NK-92 treated with Interleukin-12 subunit alpha and Interleukin-12 subunit beta, amount 100 ng/mL, for 24 hours (cell line): ENCODE measurements at regions not wholly inside any gene's neighbourhood (a gene's known extent, or its start where the extent isn't known, plus 50 kb on each side); places are given as distances from the start of the nearest gene placed in this dataset.

ENCODE experiments used
- DNase-seq: peaks from one replicate; lab custom pipeline; 2025; lab: John Stamatoyannopoulos, UW

DNA sequence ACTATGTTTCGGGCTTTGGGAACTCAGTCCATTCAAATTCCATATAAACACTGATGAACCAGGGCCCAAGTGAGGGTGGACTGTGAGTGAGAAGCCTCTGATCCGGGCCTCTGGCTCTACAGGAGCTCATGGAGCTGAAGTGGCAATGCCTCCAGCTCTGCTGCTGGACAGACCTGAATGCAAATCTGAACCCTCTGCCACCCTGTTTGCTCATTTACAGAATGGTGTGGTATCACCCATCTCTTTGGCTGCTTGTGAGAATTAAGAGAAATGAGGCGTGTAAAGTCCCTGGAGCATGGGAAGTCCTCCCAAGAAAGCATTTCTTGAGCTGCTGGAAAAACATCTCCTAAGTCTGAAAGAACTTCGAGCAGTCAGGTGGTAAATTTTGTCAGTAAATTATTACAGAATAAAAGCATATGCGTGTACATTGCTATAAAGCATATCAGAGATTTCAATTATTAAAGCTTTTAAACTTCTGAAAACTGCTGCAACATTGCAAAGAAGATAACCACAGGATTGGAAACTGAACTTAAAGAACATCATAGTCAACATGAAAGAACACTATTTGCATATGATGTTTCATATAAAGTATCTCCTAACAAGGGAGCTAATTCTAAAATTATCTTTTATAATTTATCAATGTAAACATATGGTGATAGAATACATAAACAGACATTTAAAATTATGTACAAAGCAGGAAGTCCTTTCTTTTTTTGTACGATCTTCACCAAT, 369.0 kb downstream of the UQCRFS1 start:
- DNase-seq, result no peak

DNA sequence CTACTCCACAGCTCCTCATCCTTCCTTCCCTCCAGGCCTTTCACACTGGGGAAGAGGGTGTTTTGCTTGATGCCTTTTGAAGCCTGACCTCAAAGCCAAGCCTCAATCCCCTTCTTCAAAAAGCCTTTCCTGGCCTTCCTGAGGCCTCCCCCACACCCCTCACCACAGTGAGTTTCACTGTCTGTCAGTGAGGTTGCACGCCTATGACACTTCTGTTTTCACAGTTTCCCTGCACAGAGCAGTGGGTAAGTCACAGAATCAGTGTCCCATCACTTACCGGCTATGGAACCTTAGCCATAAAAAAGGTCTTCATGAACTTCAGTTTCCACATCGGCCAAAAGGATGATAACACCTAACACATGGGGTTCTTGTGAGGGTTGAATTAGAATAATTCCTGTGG, 371.4 kb downstream of the UQCRFS1 start:
- DNase-seq, result no peak

DNA sequence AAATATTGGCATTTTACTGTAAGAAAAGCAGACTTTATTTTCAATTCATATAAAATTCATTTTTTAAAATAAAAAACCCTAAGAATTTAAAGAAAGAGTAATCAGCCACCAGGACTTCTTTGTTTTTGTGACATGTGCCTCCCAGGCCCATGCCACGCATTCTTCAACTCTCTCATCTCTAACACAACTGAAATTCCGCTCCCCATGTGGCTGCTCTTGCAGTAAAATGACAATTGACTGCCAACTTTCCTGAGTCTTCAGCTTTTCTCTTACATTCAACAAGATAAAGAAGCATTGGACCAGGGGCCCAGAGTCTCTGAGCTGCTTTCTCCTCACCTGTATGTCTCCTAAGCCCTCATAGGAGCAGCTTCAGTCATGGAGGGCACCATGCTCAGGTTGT, 372.1 kb downstream of the UQCRFS1 start:
- DNase-seq, result no peak

DNA sequence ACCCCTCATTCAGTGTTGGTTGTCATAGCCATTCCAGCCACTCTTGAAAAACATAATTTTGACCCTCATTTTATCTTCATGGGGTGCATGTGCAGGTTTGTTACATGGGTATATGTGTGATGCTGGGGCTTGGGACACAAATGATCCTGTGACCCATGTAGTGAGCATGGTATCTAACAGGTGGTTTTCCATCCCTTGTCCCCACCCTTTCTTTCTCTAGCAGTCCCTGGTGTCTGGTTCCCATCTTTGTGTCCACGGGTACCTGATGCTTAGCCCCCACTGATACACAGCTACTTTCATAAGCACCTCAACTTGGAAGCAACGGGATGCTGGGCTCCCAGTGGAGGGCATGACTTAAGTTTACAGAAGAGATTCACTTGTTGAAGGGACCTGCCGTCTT, 373.5 kb downstream of the UQCRFS1 start:
- DNase-seq, result no peak

DNA sequence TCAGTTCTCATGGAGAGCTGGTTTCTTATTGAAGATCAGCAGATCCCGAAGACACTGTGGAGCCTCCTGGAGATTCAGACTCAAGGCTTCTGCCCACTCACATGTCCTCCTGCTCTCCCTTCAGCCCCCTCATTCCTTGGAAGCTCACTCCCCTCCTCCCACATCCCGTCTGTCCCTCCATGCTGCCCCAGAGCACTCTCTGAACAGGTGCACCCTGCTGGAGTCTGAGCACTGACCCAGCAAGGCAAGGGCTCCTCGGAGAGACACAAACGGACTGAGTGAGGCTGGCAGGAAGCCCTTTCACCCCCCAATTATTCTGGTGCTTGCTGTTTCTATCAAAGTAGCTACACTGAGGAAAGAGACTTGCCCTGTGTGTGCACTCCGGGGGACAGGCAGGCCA, 374.0 kb downstream of the UQCRFS1 start:
- no peak for DNase-seq

DNA sequence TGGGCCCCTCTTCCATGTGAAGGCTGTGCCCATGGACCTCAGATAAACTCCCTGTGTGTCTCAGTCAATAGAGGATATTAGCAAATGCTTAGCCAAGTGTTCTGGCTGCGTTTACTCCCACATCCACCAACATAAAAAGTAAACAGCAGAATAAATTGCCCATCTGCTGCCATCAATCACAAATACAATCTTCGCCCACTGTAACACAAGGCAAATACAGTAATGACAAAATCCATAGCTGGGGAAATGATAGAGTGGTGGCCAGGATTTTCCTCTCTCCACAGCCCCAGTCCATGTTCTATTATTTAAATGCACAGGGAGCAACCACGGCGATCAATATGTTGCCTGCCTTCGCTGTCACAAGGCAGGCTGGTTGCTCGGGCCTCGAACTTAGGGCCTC, 376.5 kb downstream of the UQCRFS1 start:
- no peak for DNase-seq

DNA sequence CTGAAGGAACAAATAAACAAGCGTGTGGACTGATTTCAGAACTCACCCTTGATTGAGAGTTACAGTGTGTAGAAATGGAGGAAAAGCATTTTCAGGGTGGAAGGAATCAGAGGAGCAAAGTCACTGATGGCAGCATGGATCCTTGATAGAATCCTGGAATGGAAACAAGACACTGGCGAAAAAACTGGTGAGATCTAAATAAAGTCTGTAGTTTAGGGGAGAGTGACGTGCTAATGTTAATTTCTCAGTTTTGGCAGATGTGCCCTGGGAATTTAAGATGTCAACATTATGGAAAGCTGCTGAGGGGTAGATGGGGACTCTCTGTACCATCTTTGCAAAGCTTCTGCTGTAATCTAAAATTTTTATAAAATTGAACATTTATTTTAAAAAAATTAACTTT, 378.0 kb downstream of the UQCRFS1 start:
- no peak for DNase-seq

DNA sequence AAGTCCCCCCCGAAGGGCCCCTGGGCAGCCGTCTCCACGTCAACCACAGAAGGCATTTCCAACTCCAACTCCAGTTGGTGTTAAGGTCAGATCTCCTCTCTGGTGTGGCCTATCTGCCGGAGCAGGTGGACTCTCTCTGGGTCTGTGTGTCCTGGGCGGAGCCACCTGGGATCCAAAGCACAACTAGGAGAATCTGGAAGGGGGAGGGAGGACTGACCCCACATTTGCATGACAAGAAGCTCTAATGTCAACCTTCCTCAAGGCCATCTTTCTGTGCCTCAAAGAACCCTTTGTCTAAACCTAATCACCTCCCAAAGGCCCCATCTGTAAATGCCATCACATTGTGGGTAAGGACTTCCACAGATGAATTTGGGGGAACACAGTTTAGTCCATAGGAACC, 381.5 kb downstream of the UQCRFS1 start:
- DNase-seq, result no peak

DNA sequence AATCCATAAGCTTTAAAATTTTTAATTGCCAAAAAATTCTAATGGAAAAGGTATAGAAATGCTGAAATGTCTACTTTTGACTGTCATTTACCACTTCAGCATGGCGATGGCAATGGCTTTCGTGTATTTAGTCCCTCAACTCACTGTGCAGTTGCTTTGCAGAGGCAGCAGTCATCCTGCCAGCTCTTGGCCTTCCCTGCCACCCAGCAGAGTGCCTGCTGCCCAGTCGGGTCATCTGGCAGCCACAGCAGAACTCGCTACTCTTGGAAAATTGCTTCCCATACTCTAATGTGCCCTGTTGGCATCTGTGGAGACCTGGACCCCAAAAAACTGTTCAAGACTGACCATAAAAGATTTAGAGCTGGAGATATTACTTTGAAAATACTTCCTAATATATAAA, 383.2 kb downstream of the UQCRFS1 start:
- DNase-seq, result no peak

DNA sequence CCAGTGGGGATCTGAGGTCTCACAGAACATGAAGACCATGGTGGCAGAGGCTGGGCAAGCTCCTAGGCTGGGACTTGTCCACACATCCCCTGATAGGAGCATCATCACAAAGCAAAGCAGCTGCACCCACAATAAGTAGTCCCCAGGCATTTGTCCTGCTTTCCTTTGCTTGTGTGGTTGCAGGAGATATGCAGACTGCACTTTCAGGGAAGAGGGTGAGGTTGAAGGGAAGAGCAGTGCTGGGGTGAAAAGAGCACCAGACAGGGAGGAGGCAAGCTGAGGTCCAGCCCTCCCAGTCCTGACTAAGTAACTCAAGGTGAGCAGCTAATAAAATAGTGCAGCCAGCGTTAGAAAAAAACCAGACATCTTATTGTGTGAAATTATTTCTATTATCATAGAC, 383.6 kb downstream of the UQCRFS1 start:
- no peak for DNase-seq

DNA sequence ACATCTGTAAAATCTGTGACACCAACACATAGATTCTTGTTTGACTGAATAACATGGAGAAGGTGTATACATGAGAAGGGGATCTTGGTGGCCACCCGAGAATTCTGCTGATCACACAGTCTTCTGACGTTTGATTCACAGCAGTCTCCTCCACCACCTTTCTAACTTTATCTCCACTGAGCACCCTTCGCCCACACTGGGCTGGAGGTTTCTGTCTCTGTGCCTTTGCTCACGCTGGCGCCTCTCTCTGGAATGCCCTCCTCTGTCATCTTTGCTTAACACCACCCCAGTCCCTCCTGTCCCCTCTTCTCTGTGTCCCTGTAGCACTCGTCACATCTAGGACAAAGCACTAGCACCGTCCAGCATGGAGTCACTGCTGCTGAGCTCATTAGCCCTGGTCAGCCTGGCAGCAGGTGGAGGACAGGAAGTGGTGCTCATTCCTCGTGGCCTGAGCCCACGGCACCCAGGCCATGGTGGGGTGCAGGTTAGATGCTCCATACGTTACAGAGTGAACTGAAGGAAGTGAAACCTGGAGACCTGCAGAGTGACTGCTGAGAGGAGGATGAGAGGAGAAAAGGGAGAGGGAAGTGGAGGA, 384.6 kb downstream of the UQCRFS1 start:
- no peak for DNase-seq

DNA sequence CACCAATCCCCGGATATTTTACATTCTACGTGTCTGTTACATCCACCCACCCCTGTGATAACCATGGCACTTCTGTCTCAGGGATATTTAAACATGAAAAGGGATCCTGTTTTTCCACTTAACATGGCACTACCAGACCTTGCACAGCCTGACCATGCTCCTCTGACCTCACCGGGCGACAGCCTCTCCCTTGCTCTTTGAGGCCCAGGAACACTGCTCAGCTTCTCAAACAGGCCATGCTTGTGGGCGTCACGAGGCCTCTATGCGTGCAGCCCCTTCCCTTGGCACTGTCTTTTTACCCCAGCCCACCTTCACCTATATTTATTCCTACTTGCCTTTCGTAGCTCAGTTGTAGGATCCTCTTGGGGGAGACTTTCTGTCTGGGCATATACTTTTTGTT, 385.6 kb downstream of the UQCRFS1 start:
- DNase-seq, result no peak

DNA sequence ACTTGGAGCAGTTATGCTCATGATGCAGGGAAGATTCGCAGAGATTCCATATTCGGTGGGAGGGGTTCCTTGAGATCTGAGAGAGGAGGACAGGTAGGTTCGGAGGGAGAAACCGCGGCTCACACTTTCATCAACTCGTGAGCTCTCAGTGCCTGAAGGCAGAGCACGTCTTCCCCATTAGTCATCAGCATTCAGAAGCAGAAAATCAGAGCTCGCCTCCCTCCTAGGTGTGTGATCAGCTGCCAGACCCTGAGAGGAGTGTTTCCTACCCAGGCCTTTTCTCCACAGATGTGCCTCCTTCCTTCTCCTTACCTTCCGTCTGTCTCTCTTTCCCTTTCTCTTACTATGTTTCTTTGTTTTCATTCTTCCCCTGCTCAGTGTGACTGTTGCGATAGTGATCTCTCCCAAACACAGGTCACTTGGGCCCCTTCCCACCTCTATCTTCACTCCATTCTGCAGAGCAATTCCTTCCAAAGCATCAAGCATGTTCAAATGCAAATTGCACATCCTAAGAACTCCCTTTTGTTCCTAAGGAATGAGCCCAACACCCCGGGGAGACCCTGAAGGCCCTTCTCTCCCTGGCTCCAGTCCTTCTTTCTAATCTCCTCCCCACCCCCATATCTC, 389.5 kb downstream of the UQCRFS1 start:
- DNase-seq, result no peak

DNA sequence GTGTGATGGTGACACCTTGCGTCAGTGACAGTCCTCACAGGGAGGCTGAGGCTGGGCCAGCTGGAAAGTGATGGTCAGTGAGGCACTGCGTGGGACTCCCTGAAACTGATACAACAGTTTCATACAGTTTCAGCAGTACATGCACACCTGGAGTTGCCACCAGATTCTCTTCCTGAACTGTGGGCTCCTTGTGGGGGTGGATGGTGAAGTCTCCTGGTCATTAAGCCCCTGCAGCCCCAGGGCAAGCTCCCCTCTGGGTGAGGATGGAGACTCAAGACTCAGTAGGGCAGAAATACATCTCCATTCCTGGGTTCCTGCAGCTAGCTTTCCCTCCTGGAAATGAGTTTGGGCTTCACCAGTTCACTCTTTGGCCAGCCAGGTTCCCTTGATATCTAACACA, 392.7 kb downstream of the UQCRFS1 start:
- DNase-seq, result no peak

DNA sequence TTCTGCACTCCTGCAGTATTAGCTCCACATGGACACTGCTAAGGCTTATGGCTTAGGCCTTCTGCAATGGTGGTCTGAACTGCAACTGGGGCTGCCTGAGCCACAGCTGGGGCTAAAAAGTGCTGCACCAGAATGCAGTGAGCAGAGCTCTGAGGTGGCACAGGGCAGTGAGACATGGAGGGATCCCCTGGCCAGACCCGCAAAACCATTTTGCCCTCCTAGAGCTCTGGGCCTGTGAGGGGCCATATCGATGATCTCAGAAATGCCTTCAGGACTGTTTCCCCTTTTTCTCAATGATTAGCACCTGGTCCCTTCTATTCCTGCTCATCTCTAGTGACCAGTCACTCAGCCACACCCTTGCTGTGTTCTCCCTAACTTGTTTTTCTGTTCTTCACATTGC, 397.7 kb downstream of the UQCRFS1 start:
- no peak for DNase-seq

DNA sequence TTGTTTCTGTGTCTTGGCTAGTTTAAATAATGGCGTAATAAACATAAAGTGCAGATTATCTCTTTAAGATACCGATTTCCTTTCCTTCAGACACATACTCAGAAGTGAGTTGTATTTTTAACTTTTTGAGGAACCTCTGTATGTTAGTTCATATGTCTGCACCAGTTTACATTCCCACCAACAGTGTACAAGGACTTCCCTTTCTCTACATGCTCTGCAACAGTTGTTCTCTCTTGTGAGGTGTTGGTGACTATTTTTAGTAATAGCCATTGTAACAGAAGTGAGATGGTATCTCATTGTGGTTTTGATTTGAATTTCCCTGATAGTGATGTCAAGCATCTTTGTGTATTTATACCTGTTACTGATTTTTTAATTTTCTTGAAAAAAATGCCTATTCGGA, 418.6 kb downstream of the UQCRFS1 start:
- no peak for DNase-seq

DNA sequence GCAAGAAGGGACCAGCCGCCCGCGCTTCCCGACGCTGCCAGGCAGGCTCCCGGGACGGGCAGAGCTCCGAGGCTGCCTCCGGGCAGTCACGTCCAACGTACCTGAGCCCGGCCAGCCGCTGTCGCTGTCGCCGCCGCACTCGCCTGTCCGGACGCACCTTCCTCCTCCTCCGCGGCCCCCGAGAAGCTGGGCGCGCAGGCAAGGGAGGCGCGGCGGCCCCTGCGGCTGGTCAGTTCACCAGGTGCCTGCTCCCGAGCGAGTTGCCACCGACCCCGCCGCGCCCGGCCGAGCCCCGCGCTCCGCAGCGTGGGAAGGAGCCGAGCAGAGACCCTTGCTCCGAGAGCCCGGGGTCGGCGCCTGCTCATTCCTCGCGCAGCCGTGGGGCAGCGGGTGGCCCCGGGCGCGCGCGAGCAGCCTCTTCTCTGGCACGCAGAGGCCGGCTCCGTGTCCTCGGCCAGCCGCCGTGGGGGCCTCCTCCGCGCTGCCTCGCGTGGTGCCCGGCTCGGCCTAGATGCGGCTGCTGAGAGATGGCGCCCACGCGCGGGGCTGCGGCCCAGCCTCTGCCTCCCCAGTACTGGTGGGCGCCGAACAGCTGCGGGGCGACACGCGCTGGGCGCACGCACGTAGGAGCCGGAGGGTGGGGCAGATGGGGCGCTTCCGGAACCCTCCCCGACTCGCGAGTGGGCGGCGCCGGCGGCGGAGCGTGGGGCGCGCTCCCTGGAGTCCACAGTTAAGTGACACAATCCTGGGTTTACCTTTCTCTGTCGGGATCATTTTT, 419.4 kb downstream of the UQCRFS1 start:
- DNase-seq, result no peak

DNA sequence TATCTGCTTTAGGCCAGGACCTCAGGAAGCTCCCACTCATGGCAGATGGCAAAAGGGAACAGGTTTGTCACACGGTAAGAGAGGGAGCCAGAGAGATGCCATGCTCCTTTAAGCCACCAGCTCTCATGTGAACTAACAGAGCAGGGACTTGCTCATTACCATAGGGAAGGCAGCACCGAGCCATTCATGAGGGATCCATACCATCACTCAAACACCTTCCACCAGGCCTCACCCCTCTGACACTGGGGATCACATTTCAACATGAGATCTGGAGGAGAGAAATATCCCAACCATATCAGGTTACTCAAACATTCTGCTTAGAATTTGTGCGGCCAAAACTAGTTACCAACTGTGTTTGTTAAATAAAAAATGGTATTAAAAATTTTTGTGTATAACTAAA, 427.0 kb downstream of the UQCRFS1 start:
- no peak for DNase-seq

DNA sequence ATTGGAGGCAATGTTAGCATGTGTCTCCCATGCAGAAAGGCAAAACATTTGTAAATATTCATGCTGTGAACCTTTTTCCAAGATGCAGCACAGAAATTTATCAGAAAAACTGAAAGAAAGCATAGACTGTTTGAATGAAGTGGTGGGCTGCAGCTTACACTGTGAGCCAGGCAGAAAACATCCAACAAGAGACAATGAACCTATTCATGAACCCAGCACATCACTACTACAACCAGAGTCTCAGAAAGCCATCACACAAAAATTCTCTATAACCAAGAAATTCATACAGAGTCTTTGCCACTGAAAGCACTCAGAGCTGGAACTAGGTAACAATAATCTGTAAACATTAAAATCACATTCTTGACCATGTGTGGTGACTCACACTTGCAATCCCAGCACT, 448.9 kb downstream of the UQCRFS1 start:
- no peak for DNase-seq

DNA sequence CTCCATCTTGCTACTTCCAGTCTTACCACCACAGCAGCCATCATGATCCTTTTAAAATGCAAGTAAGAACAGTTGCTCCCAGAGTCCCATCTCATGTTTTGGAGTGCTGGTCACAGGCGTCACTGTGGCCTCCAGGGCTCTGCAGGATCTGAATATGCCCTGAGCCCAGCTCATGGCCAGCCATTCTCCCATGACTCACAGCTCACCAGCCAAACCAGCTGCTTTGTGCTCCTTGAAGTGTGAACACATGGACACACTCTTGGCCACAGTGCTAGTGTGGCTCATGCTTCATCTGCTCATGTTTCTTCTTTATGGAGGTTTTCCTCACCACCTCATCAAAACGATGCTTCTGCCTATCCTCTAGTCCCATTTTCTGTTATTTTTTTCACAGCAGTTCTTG, 466.5 kb downstream of the UQCRFS1 start:
- no peak for DNase-seq

DNA sequence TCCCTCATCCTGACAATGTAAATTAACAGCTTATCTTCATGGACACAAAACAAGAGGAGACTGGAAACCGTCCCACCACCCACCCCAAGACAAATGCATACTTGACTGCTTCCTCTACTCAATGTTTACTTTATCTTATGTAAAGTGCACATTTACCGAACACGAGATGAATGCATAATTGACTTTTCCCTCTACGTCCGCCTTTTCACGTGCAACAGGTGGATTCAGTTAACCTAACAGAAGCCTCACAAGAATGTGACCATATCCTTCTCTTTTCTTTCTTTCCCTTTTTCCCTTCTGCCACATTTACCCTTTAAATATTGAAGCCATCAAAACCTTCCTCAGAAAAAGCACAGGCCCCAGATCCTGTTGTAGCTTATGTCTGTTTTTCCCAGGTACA, 468.0 kb downstream of the UQCRFS1 start:
- DNase-seq, result no peak

DNA sequence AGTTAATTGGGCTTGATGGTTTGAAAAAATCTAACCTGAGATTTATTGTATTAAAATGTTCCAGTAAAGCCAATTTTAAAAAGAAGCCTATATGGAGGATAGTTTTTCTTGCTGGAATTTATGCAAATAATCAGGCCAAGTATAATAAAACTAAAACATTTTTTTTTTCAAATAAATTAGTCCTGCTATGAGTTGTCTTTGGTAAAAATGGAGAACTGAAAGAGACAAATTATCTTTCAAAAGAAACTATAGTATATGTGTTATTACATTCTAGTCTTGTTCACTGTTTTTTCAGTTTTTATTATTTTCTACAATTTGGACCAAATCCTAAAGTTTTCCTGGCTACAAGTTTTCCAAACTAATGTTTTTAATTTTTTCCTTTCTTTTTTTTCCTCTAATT, 468.9 kb downstream of the UQCRFS1 start:
- no peak for DNase-seq
